ENCODE measurements at regions not wholly inside any gene's neighbourhood (a gene's known extent, or its start where the extent isn't known, plus 50 kb on each side); places are given as distances from the start of the nearest gene placed in this dataset.

GRCh38 chr7:18294411-18294810 lies 201.1 kb upstream of the HDAC9 start:
- no peak for DNase-seq (ENCODE audit: low read depth)
- Mint-ChIP-seq H3K4me3 (ENCODE audit: unreplicated experiment) (no peak overlapping the region), H3K27me3 (ENCODE audit: low read depth, unreplicated experiment) (no peaks in the 10 kb centered on the region), H3K27ac (ENCODE audit: unreplicated experiment) (no peak overlapping the region), H3K9me3 (ENCODE audit: unreplicated experiment) (no peaks in the 10 kb centered on the region), H3K4me1 (ENCODE audit: low read depth, unreplicated experiment) (no peaks in the 10 kb centered on the region), H3K36me3 (ENCODE audit: low read depth, unreplicated experiment) (no peaks in the 10 kb centered on the region)
- H3K4me2 ChIP-seq (ENCODE audit: low read length), result no peak overlapping the region
- no peaks in the 10 kb centered on the region for H3K27me3 ChIP-seq (ENCODE audit: insufficient read depth, low read length)
- no peaks in the 10 kb centered on the region for H3K9me3 ChIP-seq (ENCODE audit: insufficient read depth, low read depth, low read length)
- FAIRE-seq, result no peak
- no peak overlapping the region for H3K4me3 ChIP-seq (ENCODE audit: insufficient read depth, low read depth, low read length)
- H3K9ac ChIP-seq (ENCODE audit: low read length), result no peak overlapping the region
- H2AFZ ChIP-seq (ENCODE audit: low read depth, low read length), result no peak overlapping the region
- no peaks in the 10 kb centered on the region for H3K79me2 ChIP-seq (ENCODE audit: insufficient read depth, low read length)
- no peaks in the 10 kb centered on the region for H3K36me3 ChIP-seq (ENCODE audit: insufficient read depth, low read length)
- H4K20me1 ChIP-seq (ENCODE audit: insufficient read depth, low read length), result no peaks in the 10 kb centered on the region
- no peak overlapping the region for H3K27ac ChIP-seq (ENCODE audit: low read depth, low read length)
- TF ChIP-seq, protein P1, sequence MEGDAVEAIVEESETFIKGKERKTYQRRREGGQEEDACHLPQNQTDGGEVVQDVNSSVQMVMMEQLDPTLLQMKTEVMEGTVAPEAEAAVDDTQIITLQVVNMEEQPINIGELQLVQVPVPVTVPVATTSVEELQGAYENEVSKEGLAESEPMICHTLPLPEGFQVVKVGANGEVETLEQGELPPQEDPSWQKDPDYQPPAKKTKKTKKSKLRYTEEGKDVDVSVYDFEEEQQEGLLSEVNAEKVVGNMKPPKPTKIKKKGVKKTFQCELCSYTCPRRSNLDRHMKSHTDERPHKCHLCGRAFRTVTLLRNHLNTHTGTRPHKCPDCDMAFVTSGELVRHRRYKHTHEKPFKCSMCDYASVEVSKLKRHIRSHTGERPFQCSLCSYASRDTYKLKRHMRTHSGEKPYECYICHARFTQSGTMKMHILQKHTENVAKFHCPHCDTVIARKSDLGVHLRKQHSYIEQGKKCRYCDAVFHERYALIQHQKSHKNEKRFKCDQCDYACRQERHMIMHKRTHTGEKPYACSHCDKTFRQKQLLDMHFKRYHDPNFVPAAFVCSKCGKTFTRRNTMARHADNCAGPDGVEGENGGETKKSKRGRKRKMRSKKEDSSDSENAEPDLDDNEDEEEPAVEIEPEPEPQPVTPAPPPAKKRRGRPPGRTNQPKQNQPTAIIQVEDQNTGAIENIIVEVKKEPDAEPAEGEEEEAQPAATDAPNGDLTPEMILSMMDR (IDR thresholded peaks at IDR 0.05; ENCODE audit: insufficient read depth, low read depth, low read length), result no peak
- no peak for TF ChIP-seq EZH2 (IDR thresholded peaks at IDR 0.05; ENCODE audit: insufficient read depth, low read length)
- no peaks in the 10 kb centered on the region for H3K4me1 ChIP-seq (ENCODE audit: insufficient read depth, low read length)

- Mint-ChIP-seq H3K4me1 (ENCODE audit: low read depth, unreplicated experiment) (no peaks in the 10 kb centered on the region), H3K4me3 (ENCODE audit: unreplicated experiment) (no peak overlapping the region), H3K9me3 (ENCODE audit: unreplicated experiment) (no peaks in the 10 kb centered on the region), H3K27ac (ENCODE audit: unreplicated experiment) (no peak overlapping the region), H3K27me3 (ENCODE audit: low read depth, unreplicated experiment) (no peaks in the 10 kb centered on the region), H3K36me3 (ENCODE audit: low read depth, unreplicated experiment) (no peaks in the 10 kb centered on the region)
- DNase-seq (ENCODE audit: low read depth) (no peak), FAIRE-seq (no peak)
- H3K4me1 ChIP-seq (ENCODE audit: insufficient read depth, low read length), result no peaks in the 10 kb centered on the region
- no peak overlapping the region for H3K9ac ChIP-seq (ENCODE audit: low read length)
- H3K4me3 ChIP-seq (ENCODE audit: insufficient read depth, low read depth, low read length), result no peak overlapping the region
- H3K27ac ChIP-seq (ENCODE audit: low read depth, low read length), result no peak overlapping the region
- no peaks in the 10 kb centered on the region for H3K9me3 ChIP-seq (ENCODE audit: insufficient read depth, low read depth, low read length)
- no peak for TF ChIP-seq EZH2 (IDR thresholded peaks at IDR 0.05; ENCODE audit: insufficient read depth, low read length)
- TF ChIP-seq, protein P1 (IDR thresholded peaks at IDR 0.05; ENCODE audit: insufficient read depth, low read depth, low read length), result no peak
- H3K4me2 ChIP-seq (ENCODE audit: low read length), result no peak overlapping the region
- no peaks in the 10 kb centered on the region for H3K27me3 ChIP-seq (ENCODE audit: insufficient read depth, low read length)
- no peaks in the 10 kb centered on the region for H4K20me1 ChIP-seq (ENCODE audit: insufficient read depth, low read length)
- H3K79me2 ChIP-seq (ENCODE audit: insufficient read depth, low read length), result no peaks in the 10 kb centered on the region
- H2AFZ ChIP-seq (ENCODE audit: low read depth, low read length), result no peak overlapping the region
- no peaks in the 10 kb centered on the region for H3K36me3 ChIP-seq (ENCODE audit: insufficient read depth, low read length)
Measured at GRCh38 chr7:18295781-18296423, 199.6 kb upstream of the HDAC9 start.

- Mint-ChIP-seq H3K36me3 (ENCODE audit: low read depth, unreplicated experiment) (no peaks in the 10 kb centered on the region), H3K27ac (ENCODE audit: unreplicated experiment) (no peak overlapping the region), H3K4me3 (ENCODE audit: unreplicated experiment) (no peak overlapping the region), H3K9me3 (ENCODE audit: unreplicated experiment) (no peaks in the 10 kb centered on the region), H3K4me1 (ENCODE audit: low read depth, unreplicated experiment) (no peaks in the 10 kb centered on the region), H3K27me3 (ENCODE audit: low read depth, unreplicated experiment) (no peaks in the 10 kb centered on the region)
- Histone ChIP-seq H4K20me1 (ENCODE audit: insufficient read depth, low read length) (no peaks in the 10 kb centered on the region), H3K27me3 (ENCODE audit: insufficient read depth, low read length) (no peaks in the 10 kb centered on the region), H3K27ac (ENCODE audit: low read depth, low read length) (no peak overlapping the region), H3K9ac (ENCODE audit: low read length) (no peak overlapping the region), H3K4me1 (ENCODE audit: insufficient read depth, low read length) (no peaks in the 10 kb centered on the region), H3K4me2 (ENCODE audit: low read length) (no peak overlapping the region), H3K9me3 (ENCODE audit: insufficient read depth, low read depth, low read length) (no peaks in the 10 kb centered on the region), H2AFZ (ENCODE audit: low read depth, low read length) (no peak overlapping the region), H3K36me3 (ENCODE audit: insufficient read depth, low read length) (no peaks in the 10 kb centered on the region), H3K79me2 (ENCODE audit: insufficient read depth, low read length) (no peaks in the 10 kb centered on the region), H3K4me3 (ENCODE audit: insufficient read depth, low read depth, low read length) (no peak overlapping the region)
- TF ChIP-seq, protein P1 (IDR thresholded peaks at IDR 0.05; ENCODE audit: insufficient read depth, low read depth, low read length), result no peak
- TF ChIP-seq EZH2 (IDR thresholded peaks at IDR 0.05; ENCODE audit: insufficient read depth, low read length), result no peak
- no peak for FAIRE-seq
- no peak for DNase-seq (ENCODE audit: low read depth)
Measured at GRCh38 chr7:18302097-18302496, 193.5 kb upstream of the HDAC9 start.

Data from astrocyte (in vitro differentiated cells and primary cell).